Endothelial cell of umbilical vein (primary cell): ENCODE measurements at regions not wholly inside any gene's neighbourhood (a gene's known extent, or its start where the extent isn't known, plus 50 kb on each side); places are given as distances from the start of the nearest gene placed in this dataset.

Experiments
- BruUV-seq: library from RNA; stranded (reverse); fragments of 400-500 nt; replicated peaks from 2 replicates; lab custom pipeline; 2021; lab: Mats Ljungman, UMichigan
- CTCF ChIA-PET: fragments of 300-600, 350-600 bp; sonication (Branson Sonifier 250); formaldehyde crosslinking; loops from one replicate; lab custom pipeline; 2021; ENCODE audit warnings: antibody characterized with exemption, inconsistent platforms; lab: Charles Lee
- POLR2A ChIA-PET: fragments of 300-600, 350-600 bp; sonication (Branson Sonifier 250); formaldehyde crosslinking; loops from one replicate; lab custom pipeline; 2021; ENCODE audit warnings: antibody characterized with exemption, inconsistent platforms; lab: Charles Lee
- DNase-seq: peaks from one replicate; pipeline ENCODE4 v3.0.0-alpha.2; 2011; ENCODE audit warnings: low read depth, low spot score
- FAIRE-seq: peaks from 2 replicates; lab custom pipeline; 2011; peaks lifted over from hg19 to GRCh38; lab: Jason Lieb, UNC
- H2AFZ ChIP-seq: 2 replicates; pipeline ENCODE4 v1.6.0; 2012; ENCODE audit warnings: low read depth, low read length, control low read depth, inconsistent platforms
- H3K27ac ChIP-seq: 2 replicates; pipeline ENCODE4 v1.5.1; 2011; ENCODE audit warnings: low read depth, mild to moderate bottlenecking, control low read depth, low read length, moderate library complexity; ENCODE audit not compliant: insufficient read depth
- H3K27me3 ChIP-seq, 2 experiments: 2 replicates each; pipeline versions ENCODE4 v1.6.0 to v1.6.1; 2011; ENCODE audit warnings: low read length in 2 of 2, mixed read lengths in 1 of 2; ENCODE audit not compliant: control insufficient read depth in 2 of 2, insufficient read depth in 2 of 2
- H3K36me3 ChIP-seq, 2 experiments: 2 replicates in 1 of 2; 3 replicates in 1 of 2; pipeline ENCODE4 v1.5.1; 2011; ENCODE audit warnings: low read length in 2 of 2, mild to moderate bottlenecking in 1 of 2, moderate library complexity in 1 of 2; ENCODE audit not compliant: control insufficient read depth in 2 of 2, insufficient read depth in 2 of 2; ENCODE audit errors: extremely low read depth in 1 of 2
- H3K4me1 ChIP-seq: 3 replicates; pipeline ENCODE4 v1.5.1; 2011; ENCODE audit warnings: mild to moderate bottlenecking, low read length; ENCODE audit not compliant: control insufficient read depth, insufficient read depth; ENCODE audit errors: extremely low read depth
- H3K4me2 ChIP-seq: 2 replicates; pipeline ENCODE4 v1.6.1; 2011; ENCODE audit warnings: low read length, control low read depth, mixed read lengths; ENCODE audit not compliant: insufficient read depth
- H3K4me3 ChIP-seq, 3 experiments: fragments of 200-600 bp in 1 of 3; sonication (generic), shearing (Covaris generic) in 1 of 3; replicated peaks in 1 of 3; 2 replicates each; pipeline ENCODE4 v1.5.1; 2011 to 2016; ENCODE audit warnings: control low read depth in 3 of 3, low read length in 3 of 3, mild to moderate bottlenecking in 2 of 3, inconsistent platforms in 1 of 3, low read depth in 1 of 3, moderate library complexity in 1 of 3; ENCODE audit not compliant: insufficient read depth in 1 of 3
- H3K79me2 ChIP-seq: 2 replicates; pipeline ENCODE4 v1.6.0; 2012; ENCODE audit warnings: low read length, inconsistent platforms; ENCODE audit not compliant: control insufficient read depth, insufficient read depth
- H3K9ac ChIP-seq: replicated peaks from 2 replicates; pipeline ENCODE3; 2011; ENCODE audit warnings: low read length, control low read depth; ENCODE audit not compliant: insufficient read depth; ENCODE audit errors: extremely low read depth
- H3K9me1 ChIP-seq: replicated peaks from 3 replicates; pipeline ENCODE4 v1.6.0; 2011; ENCODE audit warnings: mild to moderate bottlenecking, low read length; ENCODE audit not compliant: control insufficient read depth, insufficient read depth; ENCODE audit errors: extremely low read depth
- H3K9me3 ChIP-seq: replicated peaks from 2 replicates; pipeline ENCODE4 v1.5.1; 2012; ENCODE audit warnings: low read length, inconsistent platforms; ENCODE audit not compliant: control insufficient read depth, insufficient read depth
- H4K20me1 ChIP-seq: replicated peaks from 2 replicates; pipeline ENCODE3; 2011; ENCODE audit warnings: mild to moderate bottlenecking, low read length; ENCODE audit not compliant: control insufficient read depth, insufficient read depth; ENCODE audit errors: extremely low read depth
- EZH2 ChIP-seq: IDR thresholded peaks from 2 replicates; pipeline ENCODE4 v1.6.1; 2012; ENCODE audit warnings: borderline replicate concordance, low read depth, mild to moderate bottlenecking, moderate library complexity, low read length, inconsistent platforms; ENCODE audit not compliant: severe bottlenecking
- FOS ChIP-seq: IDR thresholded peaks from 2 replicates; pipeline ENCODE4 v1.6.1; 2011; ENCODE audit warnings: mild to moderate bottlenecking, low read length, moderate library complexity, borderline replicate concordance; ENCODE audit not compliant: insufficient read depth
- GATA2 ChIP-seq: IDR thresholded peaks from 2 replicates; pipeline ENCODE4 v1.7.0; 2011; ENCODE audit warnings: low read depth, mild to moderate bottlenecking, moderate library complexity, mixed read lengths, low read length; ENCODE audit not compliant: insufficient read length, insufficient read depth
- JUN ChIP-seq: IDR thresholded peaks from 2 replicates; pipeline ENCODE4 v1.6.1; 2011; ENCODE audit warnings: borderline replicate concordance, low read depth; ENCODE audit not compliant: insufficient read length, insufficient read depth
- MYC ChIP-seq: IDR thresholded peaks from one replicate; pipeline ENCODE4 v1.6.1; 2011; ENCODE audit warnings: mild to moderate bottlenecking, low read depth, low read length
- POLR2A ChIP-seq: IDR thresholded peaks from 2 replicates; pipeline ENCODE4 v1.6.1; 2012; ENCODE audit warnings: low read depth, mild to moderate bottlenecking, control low read depth, low read length
- POLR2AphosphoS5 ChIP-seq: IDR thresholded peaks from 2 replicates; pipeline ENCODE4 v1.6.1; 2012; ENCODE audit warnings: low read depth, mild to moderate bottlenecking, control low read depth, low read length, moderate library complexity; ENCODE audit not compliant: insufficient read depth
- dilution Hi-C: fragments of 300-500 bp; cut with MboI; formaldehyde crosslinking; loops from one replicate; pipeline ENCODE4 v1.15.0; 2019; ENCODE audit warnings: low sequenced_read_pairs; ENCODE audit not compliant: extremely low pct_ligation_motif_present
- intact Hi-C: fragments of 100-400 bp; cut with micrococcal nuclease; formaldehyde crosslinking; loops from one replicate; pipeline ENCODE4 v1.10.0; 2022
- TF ChIP-seq, protein P1 (sequence below): IDR thresholded peaks from 2 replicates; pipeline ENCODE4 v1.6.1; 2011; ENCODE audit not compliant: insufficient read depth, insufficient read length
- TF ChIP-seq, protein P2 (sequence below), 2 donors: IDR thresholded peaks; 1 replicate in 1 of 2; 2 replicates in 1 of 2; pipeline ENCODE4 v1.5.1; 2011; ENCODE audit warnings: low read length in 2 of 2, mild to moderate bottlenecking in 2 of 2, moderate library complexity in 2 of 2, control low read depth in 1 of 2, inconsistent platforms in 1 of 2, low read depth in 1 of 2; ENCODE audit not compliant: insufficient read depth in 1 of 2; ENCODE audit errors: extremely low read depth in 1 of 2

DNA sequence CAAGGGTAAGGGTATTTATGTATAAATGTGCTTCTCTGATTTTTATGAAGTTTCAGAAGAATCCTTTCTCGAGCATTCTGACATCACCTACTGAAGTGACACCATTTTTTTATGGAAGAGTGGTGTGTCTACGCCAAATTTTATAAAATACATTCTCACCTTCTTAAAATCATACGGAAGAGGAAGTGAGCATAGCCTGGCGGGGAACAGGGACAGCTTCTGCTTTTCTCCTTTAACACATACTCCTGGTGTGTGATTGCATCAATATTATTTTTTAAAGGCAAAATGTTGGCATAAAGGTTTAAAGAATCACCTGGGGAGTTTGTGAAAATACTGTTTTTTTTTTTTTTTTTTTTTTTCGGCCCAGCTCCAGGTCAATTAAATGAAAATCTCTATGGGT, 733.6 kb upstream of the MAN1A1 start:
- DNase-seq (no peak), FAIRE-seq (no peak)
- no peaks in the 10 kb centered on the region for H3K4me1 ChIP-seq
- ChIA-PET CTCF (no interaction called here), POLR2A (no interaction called here)
- H3K36me3 ChIP-seq: no peaks in the 10 kb centered on the region
- BruUV-seq: no TSS peak
- no peak overlapping the region for H3K27ac ChIP-seq
- no peaks in the 10 kb centered on the region for H3K9me3 ChIP-seq
- no peak overlapping the region for H2AFZ ChIP-seq
- H3K4me2 ChIP-seq: no peak overlapping the region
- H3K79me2 ChIP-seq: no peaks in the 10 kb centered on the region
- no peaks in the 10 kb centered on the region for H4K20me1 ChIP-seq
- no peak for TF ChIP-seq MYC
- TF ChIP-seq GATA2: no peak
- no peak for TF ChIP-seq POLR2A
- TF ChIP-seq JUN: no peak
- no peak for TF ChIP-seq FOS
- TF ChIP-seq, protein P1, sequence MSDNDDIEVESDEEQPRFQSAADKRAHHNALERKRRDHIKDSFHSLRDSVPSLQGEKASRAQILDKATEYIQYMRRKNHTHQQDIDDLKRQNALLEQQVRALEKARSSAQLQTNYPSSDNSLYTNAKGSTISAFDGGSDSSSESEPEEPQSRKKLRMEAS: no peak
- TF ChIP-seq EZH2: no peak
- TF ChIP-seq, protein P2, sequence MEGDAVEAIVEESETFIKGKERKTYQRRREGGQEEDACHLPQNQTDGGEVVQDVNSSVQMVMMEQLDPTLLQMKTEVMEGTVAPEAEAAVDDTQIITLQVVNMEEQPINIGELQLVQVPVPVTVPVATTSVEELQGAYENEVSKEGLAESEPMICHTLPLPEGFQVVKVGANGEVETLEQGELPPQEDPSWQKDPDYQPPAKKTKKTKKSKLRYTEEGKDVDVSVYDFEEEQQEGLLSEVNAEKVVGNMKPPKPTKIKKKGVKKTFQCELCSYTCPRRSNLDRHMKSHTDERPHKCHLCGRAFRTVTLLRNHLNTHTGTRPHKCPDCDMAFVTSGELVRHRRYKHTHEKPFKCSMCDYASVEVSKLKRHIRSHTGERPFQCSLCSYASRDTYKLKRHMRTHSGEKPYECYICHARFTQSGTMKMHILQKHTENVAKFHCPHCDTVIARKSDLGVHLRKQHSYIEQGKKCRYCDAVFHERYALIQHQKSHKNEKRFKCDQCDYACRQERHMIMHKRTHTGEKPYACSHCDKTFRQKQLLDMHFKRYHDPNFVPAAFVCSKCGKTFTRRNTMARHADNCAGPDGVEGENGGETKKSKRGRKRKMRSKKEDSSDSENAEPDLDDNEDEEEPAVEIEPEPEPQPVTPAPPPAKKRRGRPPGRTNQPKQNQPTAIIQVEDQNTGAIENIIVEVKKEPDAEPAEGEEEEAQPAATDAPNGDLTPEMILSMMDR (IDR thresholded peaks at IDR 0.05; ENCODE audit: extremely low read depth in 1 of 2, insufficient read depth in 1 of 2, low read depth in 1 of 2, low read length in 2 of 2): no peak
- no peak for TF ChIP-seq POLR2AphosphoS5
- intact Hi-C loops (no loop called here), dilution Hi-C loops (no loop called here)
- H3K9ac ChIP-seq: no peak overlapping the region
- H3K27me3 ChIP-seq: no peaks in the 10 kb centered on the region
- H3K9me1 ChIP-seq: no peaks in the 10 kb centered on the region
- H3K4me3 ChIP-seq: no peak overlapping the region
